Adrenal gland (tissue), 9 donors: ENCODE measurements at regions not wholly inside any gene's neighbourhood (a gene's known extent, or its start where the extent isn't known, plus 50 kb on each side); places are given as distances from the start of the nearest gene placed in this dataset.

Experiments used
- DNase-seq, 7 donors: peaks; one replicate each; pipeline ENCODE4 v3.0.0-alpha.2; 2019 to 2020
- H3K27ac ChIP-seq, 5 donors: fragments of 200-600 bp; sonication (generic) in 4 of 5; 1 replicate in 3 of 5; 2 replicates in 2 of 5; pipeline versions ENCODE4 v1.5.1 to v1.8.0; 2016 to 2020; ENCODE audit warnings: mild to moderate bottlenecking in 1 of 5
- H3K27me3 ChIP-seq: fragments of 200-600 bp; 2 replicates; pipeline ENCODE4 v1.8.0; 2021
- H3K36me3 ChIP-seq, 2 donors: fragments of 200-600 bp; replicated peaks in 1 of 2; 1 replicate in 1 of 2; 2 replicates in 1 of 2; pipeline versions ENCODE4 v1.5.1 to v1.8.0; 2018 to 2022
- H3K4me1 ChIP-seq, 2 donors: fragments of 200-600 bp; replicated peaks in 1 of 2; 1 replicate in 1 of 2; 2 replicates in 1 of 2; pipeline versions ENCODE4 v1.5.1 to v1.8.0; 2018 to 2021
- H3K4me3 ChIP-seq, 4 donors: fragments of 200-600 bp; sonication (generic) in 3 of 4; one replicate each; pipeline ENCODE4 v1.5.1; 2016 to 2018
- H3K9me3 ChIP-seq, 3 donors: fragments of 200-600 bp; sonication (generic) in 1 of 3; replicated peaks in 1 of 3; 1 replicate in 2 of 3; 2 replicates in 1 of 3; pipeline versions ENCODE4 v1.5.1 to v1.8.0; 2016 to 2021
- CTCF ChIP-seq, 6 experiments: fragments of 450-650 bp in 4 of 6; fragments of 200-600 bp in 2 of 6; sonication (generic) in 1 of 6; IDR thresholded peaks; 1 replicate in 5 of 6; 2 replicates in 1 of 6; pipeline versions ENCODE4 v1.5.1 to v1.8.0; 2016 to 2021; ENCODE audit warnings: antibody characterized with exemption in 6 of 6, mild to moderate bottlenecking in 2 of 6, moderate library complexity in 1 of 6
- POLR2A ChIP-seq, 2 donors: fragments of 450-650 bp; IDR thresholded peaks; one replicate each; pipeline ENCODE4 v1.6.1; 2017; ENCODE audit warnings: antibody characterized with exemption in 2 of 2, mild to moderate bottlenecking in 2 of 2, moderate library complexity in 1 of 2
- WGBS, 4 donors: extraction: QIAGEN DNeasy Blood & Tissue Kit in 2 of 4; methylation state at CpG; one replicate each; pipeline versions ENCODE4 v1.1.5 to v1.1.7; 2013 to 2017; 5-methylcytosine and 5-hydroxymethylcytosine counted together
- intact Hi-C, 2 donors: fragments of 100-400 bp; cut with DNase I; formaldehyde crosslinking; loops; one replicate each; pipeline versions ENCODE4 v1.14.1 to v1.15.0; 2022 to 2023
- donor health status: healthy with polysubstance abuse.
- donor health status: Bipolar disorder and iron deficiency.
- donor health status: DM: yes; HTN: yes; CAD: no.
- donor health status: DM: no; HTN: no; CAD: no.
- donor health status: DM: no; HTN: no; CAD: no.

- DNase-seq, result no peak
- TF ChIP-seq CTCF (IDR thresholded peaks at IDR 0.05), result no peak
- no peak for TF ChIP-seq POLR2A (IDR thresholded peaks at IDR 0.05)
- H3K27me3 ChIP-seq, result peaks cover 65% of the 10 kb centered on the region
- no peaks in the 10 kb centered on the region for H3K36me3 ChIP-seq
- WGBS, 4 donors, result 24 to 40% (median 30%) methylated on average over 1 of the region's 1 CpG
- H3K9me3 ChIP-seq, result no peaks in the 10 kb centered on the region
- intact Hi-C loops, result no loop called here
- no peak overlapping the region for H3K4me3 ChIP-seq
- H3K27ac ChIP-seq, result no peak overlapping the region
- no peaks in the 10 kb centered on the region for H3K4me1 ChIP-seq
Measured at GRCh38 chr10:100683004-100683403, 62.4 kb upstream of the PAX2 start.

GRCh38 chr10:100683545-100684300 is 61.7 kb upstream of the PAX2 start:
- 1 to 6% (median 4%) methylated on average over 11 to 14 of the region's 14 CpGs for WGBS, 4 donors
- H3K27ac ChIP-seq, result no peak overlapping the region
- no peak overlapping the region for H3K4me3 ChIP-seq
- DNase-seq, result no peak
- intact Hi-C loops, result no loop called here
- no peaks in the 10 kb centered on the region for H3K9me3 ChIP-seq
- no peak for TF ChIP-seq CTCF (IDR thresholded peaks at IDR 0.05)
- TF ChIP-seq POLR2A (IDR thresholded peaks at IDR 0.05), result no peak
- no peaks in the 10 kb centered on the region for H3K36me3 ChIP-seq
- H3K4me1 ChIP-seq, result no peaks in the 10 kb centered on the region
- H3K27me3 ChIP-seq, result peaks cover 64% of the 10 kb centered on the region

- no peak overlapping the region for H3K4me3 ChIP-seq
- intact Hi-C loops, result no loop called here
Measured at GRCh38 chr10:100684688-100685235, 60.6 kb upstream of the PAX2 start.

GRCh38 chr10:100685331-100685730 is 60.1 kb upstream of the PAX2 start:
- Histone ChIP-seq H3K27me3 (peaks cover 56% of the 10 kb centered on the region), H3K27ac (no peak overlapping the region), H3K9me3 (no peaks in the 10 kb centered on the region), H3K4me3 (no peak overlapping the region), H3K4me1 (no peaks in the 10 kb centered on the region), H3K36me3 (no peaks in the 10 kb centered on the region)
- TF ChIP-seq POLR2A (IDR thresholded peaks at IDR 0.05), result no peak
- TF ChIP-seq CTCF (IDR thresholded peaks at IDR 0.05), result no peak
- no peak for DNase-seq
- WGBS, 4 donors, result 41 to 56% (median 53%) methylated on average over 2 to 6 of the region's 6 CpGs
- intact Hi-C loops, result no loop called here

More at GRCh38 chr10:100684688-100685235, 60.6 kb upstream of the PAX2 start:
- Histone ChIP-seq H3K4me1 (no peaks in the 10 kb centered on the region), H3K36me3 (no peaks in the 10 kb centered on the region), H3K27me3 (peaks cover 56% of the 10 kb centered on the region), H3K9me3 (no peaks in the 10 kb centered on the region), H3K27ac (no peak overlapping the region)
- no peak for DNase-seq
- WGBS, 4 donors, result 12 to 17% (median 14%) methylated on average over 9 of the region's 9 CpGs
- no peak for TF ChIP-seq CTCF (IDR thresholded peaks at IDR 0.05)
- no peak for TF ChIP-seq POLR2A (IDR thresholded peaks at IDR 0.05)
